SK-N-SH (cell line): ENCODE measurements at regions not wholly inside any gene's neighbourhood (a gene's known extent, or its start where the extent isn't known, plus 50 kb on each side); places are given as distances from the start of the nearest gene placed in this dataset.

Experiments used
- CTCF ChIA-PET: fragments of 300-600, 350-600 bp; formaldehyde crosslinking; extraction: SDS; loops from one replicate; lab custom pipeline; 2021; lab: Yijun Ruan, JAX
- POLR2A ChIA-PET: fragments of 350-600 bp; sonication (Branson Sonifier 250); formaldehyde crosslinking; extraction: SDS; loops from one replicate; lab custom pipeline; 2020; ENCODE audit warnings: antibody characterized with exemption, inconsistent platforms; lab: Yijun Ruan, JAX
- DNase-seq: peaks from one replicate; pipeline ENCODE4 v3.0.0; 2012
- H2AFZ ChIP-seq: fragments of 200-600 bp; sonication (generic); 2 replicates; pipeline ENCODE4 v1.8.1; 2016; ENCODE audit warnings: antibody characterized with exemption, mild to moderate bottlenecking, low read depth
- H3F3A ChIP-seq: fragments of 200-600 bp; sonication (generic); replicated peaks from 2 replicates; pipeline ENCODE3; 2016; ENCODE audit warnings: antibody characterized with exemption, mild to moderate bottlenecking; ENCODE audit not compliant: insufficient read depth
- H3K27ac ChIP-seq, 2 experiments: fragments of 200-500 bp in 1 of 2; fragments of 200-600 bp in 1 of 2; sonication (Bioruptor generic) in 1 of 2; sonication (generic), shearing (Covaris generic) in 1 of 2; 2 replicates each; pipeline versions ENCODE4 v1.5.1 to v1.6.1; 2014 to 2016; ENCODE audit warnings: low read depth in 2 of 2, inconsistent platforms in 1 of 2, low read length in 1 of 2, mild to moderate bottlenecking in 1 of 2, mixed read lengths in 1 of 2
- H3K27me3 ChIP-seq: fragments of 200-600 bp; sonication (generic), shearing (Covaris generic); 2 replicates; pipeline ENCODE4 v1.6.1; 2016; ENCODE audit warnings: mixed run types; ENCODE audit not compliant: insufficient read depth
- H3K36me3 ChIP-seq, 2 experiments: fragments of 200-500 bp in 1 of 2; fragments of 200-600 bp in 1 of 2; sonication (Bioruptor generic) in 1 of 2; sonication (generic) in 1 of 2; replicated peaks in 1 of 2; 2 replicates each; pipeline versions ENCODE3 to v1.5.1; 2014 to 2016; ENCODE audit warnings: low read length in 1 of 2, mild to moderate bottlenecking in 1 of 2; ENCODE audit not compliant: insufficient read depth in 2 of 2, control insufficient read depth in 1 of 2
- H3K4me1 ChIP-seq, 2 experiments: fragments of 200-500 bp in 1 of 2; fragments of 200-600 bp in 1 of 2; sonication (Bioruptor generic) in 1 of 2; sonication (generic), shearing (Covaris generic) in 1 of 2; 2 replicates each; pipeline versions ENCODE4 v1.5.1 to v1.6.1; 2014 to 2016; ENCODE audit warnings: low read depth in 1 of 2, low read length in 1 of 2, mixed run types in 1 of 2; ENCODE audit not compliant: insufficient read depth in 2 of 2, control insufficient read depth in 1 of 2
- H3K4me2 ChIP-seq: fragments of 200-600 bp; sonication (generic), shearing (Covaris generic); 2 replicates; pipeline ENCODE4 v1.6.1; 2017; ENCODE audit warnings: mixed run types
- H3K4me3 ChIP-seq, 2 experiments: fragments of 200-500 bp in 1 of 2; fragments of 200-600 bp in 1 of 2; sonication (Bioruptor generic) in 1 of 2; sonication (generic), shearing (Covaris generic) in 1 of 2; 2 replicates each; pipeline versions ENCODE4 v1.5.1 to v1.8.1; 2014 to 2016; ENCODE audit warnings: low read depth in 2 of 2, inconsistent platforms in 1 of 2, low read length in 1 of 2, mild to moderate bottlenecking in 1 of 2, mixed read lengths in 1 of 2, moderate library complexity in 1 of 2
- H3K79me2 ChIP-seq: fragments of 200-600 bp; sonication (generic); 2 replicates; pipeline ENCODE4 v1.8.1; 2017; ENCODE audit warnings: mild to moderate bottlenecking; ENCODE audit not compliant: insufficient read depth
- H3K9ac ChIP-seq: fragments of 200-600 bp; sonication (generic); 2 replicates; pipeline ENCODE4 v1.6.1; 2017; ENCODE audit warnings: mixed run types
- H3K9me2 ChIP-seq: fragments of 200-600 bp; sonication (generic); 2 replicates; pipeline ENCODE4 v1.6.1; 2017; ENCODE audit warnings: mixed run types
- H3K9me3 ChIP-seq: fragments of 200-600 bp; sonication (generic); 2 replicates; pipeline ENCODE4 v1.6.1; 2017; ENCODE audit warnings: mixed run types, mild to moderate bottlenecking, moderate library complexity
- H4K20me1 ChIP-seq: fragments of 200-600 bp; sonication (generic); 2 replicates; pipeline ENCODE4 v1.6.1; 2017; ENCODE audit warnings: mild to moderate bottlenecking, mixed run types; ENCODE audit not compliant: insufficient read depth
- ELF1 ChIP-seq: IDR thresholded peaks from 2 replicates; pipeline ENCODE4 v1.4.0; 2012
- EP300 ChIP-seq, 2 experiments: IDR thresholded peaks; 2 replicates each; pipeline versions ENCODE4 v1.4.0 to v1.6.1; 2012; ENCODE audit warnings: borderline replicate concordance in 1 of 2, low read depth in 1 of 2, low read length in 1 of 2
- EZH2phosphoT487 ChIP-seq: fragments of 200-600 bp; sonication (generic); IDR thresholded peaks from 2 replicates; pipeline ENCODE4 v1.6.1; 2017; ENCODE audit warnings: low read depth, mixed run types, mild to moderate bottlenecking, antibody characterized with exemption, moderate library complexity, borderline replicate concordance
- FOSL2 ChIP-seq: IDR thresholded peaks from 2 replicates; pipeline ENCODE4 v1.4.0; 2012; ENCODE audit warnings: low read depth, mild to moderate bottlenecking, moderate library complexity, borderline replicate concordance
- FOXJ3 ChIP-seq: sonication (generic); formaldehyde crosslinking; IDR thresholded peaks from 2 replicates; pipeline ENCODE4 v1.5.1; 2020; ENCODE audit warnings: mild to moderate bottlenecking, missing genetic modification reagents
- FOXM1 ChIP-seq: IDR thresholded peaks from 2 replicates; pipeline ENCODE4 v1.4.0; 2012; ENCODE audit warnings: low read depth, mild to moderate bottlenecking
- GABPA ChIP-seq: IDR thresholded peaks from 2 replicates; pipeline ENCODE4 v1.4.0; 2012; ENCODE audit warnings: low read depth, mild to moderate bottlenecking
- GATA2 ChIP-seq: sonication (generic); formaldehyde crosslinking; IDR thresholded peaks from 2 replicates; pipeline ENCODE4 v1.5.0; 2020; ENCODE audit warnings: mild to moderate bottlenecking, missing genetic modification reagents
- JUND ChIP-seq: IDR thresholded peaks from 2 replicates; pipeline ENCODE4 v1.4.0; 2012
- MEF2A ChIP-seq: IDR thresholded peaks from 2 replicates; pipeline ENCODE4 v1.4.0; 2012; ENCODE audit warnings: low read depth, borderline replicate concordance
- MXI1 ChIP-seq: IDR thresholded peaks from 2 replicates; pipeline ENCODE4 v1.6.1; 2012; ENCODE audit warnings: mild to moderate bottlenecking, low read depth, low read length, improper control_type of control experiment
- NRF1 ChIP-seq: IDR thresholded peaks from 2 replicates; pipeline ENCODE4 v1.6.1; 2012; ENCODE audit warnings: low read depth, mild to moderate bottlenecking, low read length
- POLR2AphosphoS5 ChIP-seq: IDR thresholded peaks from 2 replicates; pipeline ENCODE4 v1.6.1; 2012; ENCODE audit warnings: low read depth, low read length
- RCOR1 ChIP-seq: fragments of 150-350 bp; IDR thresholded peaks from 2 replicates; pipeline ENCODE4 v1.6.1; 2017; ENCODE audit warnings: antibody characterized with exemption, low read length
- RFX5 ChIP-seq: IDR thresholded peaks from 2 replicates; pipeline ENCODE4 v1.6.1; 2012; ENCODE audit warnings: mild to moderate bottlenecking, improper control_type of control experiment, low read length
- SMC3 ChIP-seq: IDR thresholded peaks from 2 replicates; pipeline ENCODE4 v1.6.1; 2012; ENCODE audit warnings: low read depth, low read length, improper control_type of control experiment
- TAF1 ChIP-seq: IDR thresholded peaks from 2 replicates; pipeline ENCODE4 v1.6.1; 2012; ENCODE audit warnings: low read depth, mild to moderate bottlenecking, low read length, moderate library complexity, borderline replicate concordance
- TCF12 ChIP-seq: IDR thresholded peaks from 2 replicates; pipeline ENCODE4 v1.4.0; 2012
- TEAD4 ChIP-seq: IDR thresholded peaks from 2 replicates; pipeline ENCODE4 v1.4.0; 2012; ENCODE audit warnings: mild to moderate bottlenecking, borderline replicate concordance; ENCODE audit not compliant: insufficient read depth
- WGBS: methylation state at CpG from one replicate; pipeline ENCODE4 v1.1.6; 2017; ENCODE audit warnings: low lambda C conversion rate; 5-methylcytosine and 5-hydroxymethylcytosine counted together
- TF ChIP-seq, protein P1 (sequence below): fragments of 150-350 bp; IDR thresholded peaks from 2 replicates; pipeline ENCODE4 v1.6.1; 2016; ENCODE audit warnings: mild to moderate bottlenecking, low read depth, low read length
- TF ChIP-seq, protein P2 (sequence below): IDR thresholded peaks from 2 replicates; pipeline ENCODE4 v1.4.0; 2012; ENCODE audit warnings: low read depth, borderline replicate concordance
- TF ChIP-seq, protein P3 (sequence below): IDR thresholded peaks from 2 replicates; pipeline ENCODE4 v1.4.0; 2012; ENCODE audit warnings: low read depth, borderline replicate concordance

DNA sequence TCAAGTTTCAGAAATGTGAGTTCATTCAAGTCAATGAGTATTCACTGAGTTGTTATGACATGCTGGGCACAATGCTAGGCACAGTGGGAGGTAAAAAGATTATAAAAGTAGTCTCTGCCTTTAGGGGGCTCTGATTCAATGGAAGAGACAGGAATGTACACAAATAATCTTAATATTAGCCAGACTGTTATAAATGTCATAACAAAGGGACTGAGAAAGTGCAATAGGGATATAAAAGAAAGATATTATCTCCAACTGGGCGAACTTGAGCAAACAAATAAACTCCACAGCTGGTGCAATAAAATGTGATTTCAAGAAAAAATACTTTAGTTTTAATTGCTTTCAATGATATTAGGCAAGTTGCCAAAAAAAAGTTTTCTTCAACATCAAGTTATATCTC lies 755.2 kb downstream of the BRINP1 start:
- Histone ChIP-seq H3K9ac (no peak overlapping the region), H2AFZ (no peak overlapping the region), H3K9me2 (no peaks in the 10 kb centered on the region), H4K20me1 (no peaks in the 10 kb centered on the region), H3K27me3 (no peaks in the 10 kb centered on the region), H3K27ac (no peak overlapping the region), H3K36me3 (no peaks in the 10 kb centered on the region), H3K79me2 (no peaks in the 10 kb centered on the region), H3F3A (no peaks in the 10 kb centered on the region), H3K4me1 (no peaks in the 10 kb centered on the region), H3K4me3 (no peak overlapping the region), H3K4me2 (no peak overlapping the region), H3K9me3 (no peaks in the 10 kb centered on the region; the same call in 1 of the 2 replicates)
- no peak for DNase-seq
- ChIA-PET POLR2A (no interaction called here), CTCF (interaction anchor here (1.3 kb wide), 1 partner anchor 18 kb away, joined by 3 read pairs; no protein-coding TSS in a partner anchor)
- 32% methylated on average over 1 of the region's 1 CpG for WGBS
- TF ChIP-seq TEAD4 (no peak), EP300 (IDR thresholded peaks at IDR 0.05; ENCODE audit: borderline replicate concordance in 1 of 2, low read depth in 1 of 2, low read length in 1 of 2) (no peak), ELF1 (no peak), MXI1 (no peak), POLR2AphosphoS5 (no peak), RCOR1 (no peak), FOXM1 (no peak), EZH2phosphoT487 (no peak), RFX5 (no peak)
- TF ChIP-seq, protein P1, sequence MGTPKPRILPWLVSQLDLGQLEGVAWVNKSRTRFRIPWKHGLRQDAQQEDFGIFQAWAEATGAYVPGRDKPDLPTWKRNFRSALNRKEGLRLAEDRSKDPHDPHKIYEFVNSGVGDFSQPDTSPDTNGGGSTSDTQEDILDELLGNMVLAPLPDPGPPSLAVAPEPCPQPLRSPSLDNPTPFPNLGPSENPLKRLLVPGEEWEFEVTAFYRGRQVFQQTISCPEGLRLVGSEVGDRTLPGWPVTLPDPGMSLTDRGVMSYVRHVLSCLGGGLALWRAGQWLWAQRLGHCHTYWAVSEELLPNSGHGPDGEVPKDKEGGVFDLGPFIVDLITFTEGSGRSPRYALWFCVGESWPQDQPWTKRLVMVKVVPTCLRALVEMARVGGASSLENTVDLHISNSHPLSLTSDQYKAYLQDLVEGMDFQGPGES = no peak
- TF ChIP-seq, protein P2, sequence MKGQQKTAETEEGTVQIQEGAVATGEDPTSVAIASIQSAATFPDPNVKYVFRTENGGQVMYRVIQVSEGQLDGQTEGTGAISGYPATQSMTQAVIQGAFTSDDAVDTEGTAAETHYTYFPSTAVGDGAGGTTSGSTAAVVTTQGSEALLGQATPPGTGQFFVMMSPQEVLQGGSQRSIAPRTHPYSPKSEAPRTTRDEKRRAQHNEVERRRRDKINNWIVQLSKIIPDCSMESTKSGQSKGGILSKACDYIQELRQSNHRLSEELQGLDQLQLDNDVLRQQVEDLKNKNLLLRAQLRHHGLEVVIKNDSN = no peak

DNA sequence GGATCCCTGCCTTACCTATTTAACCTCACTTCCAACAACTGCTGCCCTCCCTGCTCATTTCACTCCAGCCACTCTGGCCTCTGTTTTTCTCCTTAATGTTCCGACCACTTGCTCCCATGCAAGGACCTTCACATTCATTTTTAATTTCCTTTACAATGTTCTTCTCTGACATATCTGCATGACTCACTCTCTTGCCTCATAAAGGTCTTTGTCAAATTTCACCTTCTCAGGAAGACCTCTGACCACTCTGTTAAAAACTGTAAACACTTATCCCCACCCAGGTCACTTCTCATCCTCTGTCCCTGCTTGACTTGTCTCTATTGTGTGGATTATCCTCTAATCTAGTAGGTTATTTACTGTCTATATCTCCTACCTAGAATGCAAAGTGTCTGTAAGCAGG lies 751.2 kb downstream of the BRINP1 start:
- H3K27me3 ChIP-seq = no peaks in the 10 kb centered on the region
- H3K9me2 ChIP-seq = no peaks in the 10 kb centered on the region
- no peaks in the 10 kb centered on the region for H3K9me3 ChIP-seq
- no peaks in the 10 kb centered on the region for H3K36me3 ChIP-seq
- POLR2A ChIA-PET = no interaction called here
- no peak overlapping the region for H2AFZ ChIP-seq
- H3K4me1 ChIP-seq = no peaks in the 10 kb centered on the region
- H3F3A ChIP-seq = no peaks in the 10 kb centered on the region
- H3K27ac ChIP-seq = no peak overlapping the region
- no peak overlapping the region for H3K4me3 ChIP-seq
- no peak for DNase-seq
- no peak overlapping the region for H3K4me2 ChIP-seq
- no peak overlapping the region for H3K9ac ChIP-seq
- CTCF ChIA-PET = no interaction called here
- WGBS = 48% methylated on average over 1 of the region's 1 CpG
- no peaks in the 10 kb centered on the region for H3K79me2 ChIP-seq
- no peaks in the 10 kb centered on the region for H4K20me1 ChIP-seq
- no peak for TF ChIP-seq TEAD4
- no peak for TF ChIP-seq FOSL2
- TF ChIP-seq MXI1 = no peak
- TF ChIP-seq, protein P3, sequence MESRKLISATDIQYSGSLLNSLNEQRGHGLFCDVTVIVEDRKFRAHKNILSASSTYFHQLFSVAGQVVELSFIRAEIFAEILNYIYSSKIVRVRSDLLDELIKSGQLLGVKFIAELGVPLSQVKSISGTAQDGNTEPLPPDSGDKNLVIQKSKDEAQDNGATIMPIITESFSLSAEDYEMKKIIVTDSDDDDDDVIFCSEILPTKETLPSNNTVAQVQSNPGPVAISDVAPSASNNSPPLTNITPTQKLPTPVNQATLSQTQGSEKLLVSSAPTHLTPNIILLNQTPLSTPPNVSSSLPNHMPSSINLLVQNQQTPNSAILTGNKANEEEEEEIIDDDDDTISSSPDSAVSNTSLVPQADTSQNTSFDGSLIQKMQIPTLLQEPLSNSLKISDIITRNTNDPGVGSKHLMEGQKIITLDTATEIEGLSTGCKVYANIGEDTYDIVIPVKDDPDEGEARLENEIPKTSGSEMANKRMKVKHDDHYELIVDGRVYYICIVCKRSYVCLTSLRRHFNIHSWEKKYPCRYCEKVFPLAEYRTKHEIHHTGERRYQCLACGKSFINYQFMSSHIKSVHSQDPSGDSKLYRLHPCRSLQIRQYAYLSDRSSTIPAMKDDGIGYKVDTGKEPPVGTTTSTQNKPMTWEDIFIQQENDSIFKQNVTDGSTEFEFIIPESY = no peak
- no peak for TF ChIP-seq TAF1
- TF ChIP-seq, protein P2 = no peak
- TF ChIP-seq RCOR1 = no peak
- TF ChIP-seq MEF2A = no peak
- no peak for TF ChIP-seq JUND
- no peak for TF ChIP-seq RFX5
- no peak for TF ChIP-seq EP300 (IDR thresholded peaks at IDR 0.05; ENCODE audit: borderline replicate concordance in 1 of 2, low read depth in 1 of 2, low read length in 1 of 2)
- TF ChIP-seq NRF1 = no peak
- TF ChIP-seq SMC3 = no peak
- TF ChIP-seq EZH2phosphoT487 = no peak
- TF ChIP-seq, protein P1 = no peak
- no peak for TF ChIP-seq FOXJ3 (CRISPR knock-in tag)
- TF ChIP-seq TCF12 = no peak
- TF ChIP-seq GABPA = no peak
- TF ChIP-seq GATA2 (CRISPR knock-in tag) = no peak
